Body of pancreas (tissue), 4 donors: ENCODE measurements at regions not wholly inside any gene's neighbourhood (a gene's known extent, or its start where the extent isn't known, plus 50 kb on each side); places are given as distances from the start of the nearest gene placed in this dataset.

Experiments
- CTCF ChIP-seq, 7 experiments: fragments of 450-650 bp in 4 of 7; fragments of 200-600 bp in 3 of 7; sonication (generic) in 3 of 7; IDR thresholded peaks; one replicate each; pipeline ENCODE4 v1.5.1; 2016 to 2019; ENCODE audit warnings: antibody characterized with exemption in 7 of 7
- POLR2A ChIP-seq, 3 donors: fragments of 450-650 bp; IDR thresholded peaks; one replicate each; pipeline ENCODE4 v1.6.1; 2016; ENCODE audit warnings: antibody characterized with exemption in 3 of 3, mild to moderate bottlenecking in 2 of 3

GRCh38 chr16:73872856-73873255, 423.8 kb upstream of the PSMD7 start:
- no peak for TF ChIP-seq POLR2A (IDR thresholded peaks at IDR 0.05)
- no peak for TF ChIP-seq CTCF (IDR thresholded peaks at IDR 0.05)
